Heart left ventricle (tissue), 13 donors: ENCODE measurements at regions not wholly inside any gene's neighbourhood (a gene's known extent, or its start where the extent isn't known, plus 50 kb on each side); places are given as distances from the start of the nearest gene placed in this dataset.

Source experiments
- CTCF ChIP-seq, 12 donors: fragments of 200-600 bp; sonication (generic) in 4 of 12; IDR thresholded peaks; one replicate each; pipeline versions ENCODE4 v1.5.0 to v1.8.0; 2018 to 2022; ENCODE audit warnings: antibody characterized with exemption in 12 of 12, mild to moderate bottlenecking in 5 of 12
- POLR2A ChIP-seq, 2 donors: fragments of 450-650 bp; IDR thresholded peaks; one replicate each; pipeline ENCODE4 v1.6.1; 2017; ENCODE audit warnings: antibody characterized with exemption in 2 of 2, mild to moderate bottlenecking in 2 of 2, moderate library complexity in 2 of 2
- donor health status: ischemic (EF 13 %, LVEDD 7.1; RV severe dilation, severe dysfunction).
- donor health status: DM: no; HTN: yes; CAD: no.
- donor health status: DM: no; HTN: no; CAD: no.
- donor health status: ischemic (EF 25% LVEDD 6.9; RV normal size, moderate dysfunction).
- donor health status: ischemic (EF 25% LVEDD 5.7; RV mildly dilated, moderate dysfunction).
- donor health status: ischemic (EF 35%, LVEDD 5.7; RV mildly dilated, moderate dysfunction).
- donor health status: nonischemic (EF 11% LVEDD 7.7; RV severe dilation, severe dysfunction).
- donor health status: DM: yes; HTN: yes; CAD: no.
- donor health status: PGD.
- donor health status: ischemic (EF 29% LVEDD 5.4; RV normal size, mild dysfunction).
- donor health status: nonischemic (EF 23%, LVEDD 6.1; RV moderate dilation, normal function).

GRCh38 chr5:116806836-116807235 is 232.2 kb upstream of the SEMA6A start:
- TF ChIP-seq CTCF (IDR thresholded peaks at IDR 0.05) (no peak), POLR2A (IDR thresholded peaks at IDR 0.05) (no peak)
